ENCODE measurements at regions not wholly inside any gene's neighbourhood (a gene's known extent, or its start where the extent isn't known, plus 50 kb on each side); places are given as distances from the start of the nearest gene placed in this dataset.

DNA sequence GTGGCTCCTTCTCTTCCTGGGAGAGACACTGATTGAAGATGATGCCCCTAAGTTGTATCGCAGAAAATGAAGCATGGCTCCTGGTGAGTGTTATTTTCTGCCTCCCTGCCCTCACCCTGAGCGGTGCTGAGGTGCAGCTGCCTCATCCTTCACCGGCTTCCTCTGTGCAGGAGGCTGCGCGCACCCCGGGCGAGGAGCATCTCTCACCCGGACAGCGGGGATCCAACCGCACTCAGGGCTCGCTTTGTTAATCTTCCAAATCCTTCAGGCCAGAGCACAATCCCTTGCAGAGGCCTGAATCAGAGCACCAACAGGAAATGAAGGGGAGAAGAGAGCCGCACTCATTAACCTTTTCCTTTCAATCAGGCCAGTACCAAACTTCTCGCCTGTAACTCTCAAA, 910.3 kb downstream of the CCSER2 start:
- no peaks in the 10 kb centered on the region for H3K36me3 ChIP-seq (ENCODE audit: insufficient read depth, low read length)
- H3K4me3 ChIP-seq (ENCODE audit: low read length, poor library complexity, severe bottlenecking), result no peak overlapping the region
- no peak overlapping the region for H2AFZ ChIP-seq (ENCODE audit: low read length)
- no peaks in the 10 kb centered on the region for H3K27me3 ChIP-seq (ENCODE audit: insufficient read depth, low read length, poor library complexity, severe bottlenecking)
- no peak for TF ChIP-seq EZH2phosphoT487 (IDR thresholded peaks at IDR 0.05; ENCODE audit: borderline replicate concordance)
- no peaks in the 10 kb centered on the region for H3K79me2 ChIP-seq (ENCODE audit: insufficient read depth, low read length)
- H3K9me2 ChIP-seq (replicated peaks; ENCODE audit: low read depth, low read length), result no peaks in the 10 kb centered on the region
- no peak overlapping the region for H3K9ac ChIP-seq (ENCODE audit: low read depth, low read length, poor library complexity, severe bottlenecking)
- no peak overlapping the region for H3K4me2 ChIP-seq (ENCODE audit: low read depth, low read length, poor library complexity, severe bottlenecking)
- no peaks in the 10 kb centered on the region for H3K4me1 ChIP-seq (ENCODE audit: insufficient read depth, low read length, poor library complexity, severe bottlenecking)
- no peaks in the 10 kb centered on the region for H4K20me1 ChIP-seq (ENCODE audit: insufficient read depth, low read length, poor library complexity, severe bottlenecking)
- H3F3A ChIP-seq (ENCODE audit: low read depth), result no peaks in the 10 kb centered on the region
- H3K9me3 ChIP-seq (ENCODE audit: insufficient read depth, low read depth, low read length), result no peaks in the 10 kb centered on the region; the same call in 1 of the 2 replicates

DNA sequence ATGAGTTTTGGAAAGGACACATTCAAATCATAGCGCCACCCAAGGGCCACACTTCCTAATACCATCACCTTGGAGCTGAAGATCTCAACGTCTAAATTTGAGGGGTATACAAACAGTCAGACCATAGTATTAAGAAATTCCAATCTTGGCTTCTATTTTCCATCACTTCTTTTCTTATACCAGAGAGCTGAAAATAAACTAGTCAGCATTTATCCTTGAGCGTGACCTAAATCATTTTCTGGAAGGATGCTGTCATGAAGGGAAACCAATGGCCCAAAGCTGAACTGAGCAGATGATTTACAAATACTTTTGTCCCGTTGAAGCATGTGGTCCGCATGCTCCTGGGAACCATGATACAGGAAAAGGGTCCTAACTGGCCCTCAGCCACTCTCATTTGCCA, 921.9 kb downstream of the CCSER2 start:
- no peaks in the 10 kb centered on the region for H3K4me1 ChIP-seq (ENCODE audit: insufficient read depth, low read length, poor library complexity, severe bottlenecking)
- H3K9me2 ChIP-seq (replicated peaks; ENCODE audit: low read depth, low read length), result no peaks in the 10 kb centered on the region
- H3K36me3 ChIP-seq (ENCODE audit: insufficient read depth, low read length), result no peaks in the 10 kb centered on the region
- no peak overlapping the region for H2AFZ ChIP-seq (ENCODE audit: low read length)
- no peaks in the 10 kb centered on the region for H3K79me2 ChIP-seq (ENCODE audit: insufficient read depth, low read length)
- TF ChIP-seq EZH2phosphoT487 (IDR thresholded peaks at IDR 0.05; ENCODE audit: borderline replicate concordance) (no peak), CTCF (conservative IDR thresholded peaks at IDR 0.05; ENCODE audit: low read length) (no peak)
- no peak overlapping the region for H3K4me3 ChIP-seq (ENCODE audit: low read length, poor library complexity, severe bottlenecking)
- H4K20me1 ChIP-seq (ENCODE audit: insufficient read depth, low read length, poor library complexity, severe bottlenecking), result no peaks in the 10 kb centered on the region
- no peaks in the 10 kb centered on the region for H3F3A ChIP-seq (ENCODE audit: low read depth)
- no peak overlapping the region for H3K9ac ChIP-seq (ENCODE audit: low read depth, low read length, poor library complexity, severe bottlenecking)
- H3K27me3 ChIP-seq (ENCODE audit: insufficient read depth, low read length, poor library complexity, severe bottlenecking), result no peaks in the 10 kb centered on the region
- no peak overlapping the region for H3K4me2 ChIP-seq (ENCODE audit: low read depth, low read length, poor library complexity, severe bottlenecking)
- H3K9me3 ChIP-seq (ENCODE audit: insufficient read depth, low read depth, low read length), result no peaks in the 10 kb centered on the region

GRCh38 chr10:85256481-85256880, 928.1 kb downstream of the CCSER2 start:
- Histone ChIP-seq H3K9ac (ENCODE audit: low read depth, low read length, poor library complexity, severe bottlenecking) (no peak overlapping the region), H3K4me3 (ENCODE audit: low read length, poor library complexity, severe bottlenecking) (no peak overlapping the region), H2AFZ (ENCODE audit: low read length) (no peak overlapping the region), H3F3A (ENCODE audit: low read depth) (no peaks in the 10 kb centered on the region), H3K36me3 (ENCODE audit: insufficient read depth, low read length) (no peaks in the 10 kb centered on the region), H3K9me2 (replicated peaks; ENCODE audit: low read depth, low read length) (no peaks in the 10 kb centered on the region), H3K79me2 (ENCODE audit: insufficient read depth, low read length) (no peaks in the 10 kb centered on the region), H3K27me3 (ENCODE audit: insufficient read depth, low read length, poor library complexity, severe bottlenecking) (no peaks in the 10 kb centered on the region), H3K4me2 (ENCODE audit: low read depth, low read length, poor library complexity, severe bottlenecking) (no peak overlapping the region), H4K20me1 (ENCODE audit: insufficient read depth, low read length, poor library complexity, severe bottlenecking) (no peaks in the 10 kb centered on the region), H3K9me3 (ENCODE audit: insufficient read depth, low read depth, low read length) (no peaks in the 10 kb centered on the region), H3K4me1 (ENCODE audit: insufficient read depth, low read length, poor library complexity, severe bottlenecking) (no peaks in the 10 kb centered on the region)
- no peak for TF ChIP-seq EZH2phosphoT487 (IDR thresholded peaks at IDR 0.05; ENCODE audit: borderline replicate concordance)
- TF ChIP-seq CTCF (conservative IDR thresholded peaks at IDR 0.05; ENCODE audit: low read length), result no peak

DNA sequence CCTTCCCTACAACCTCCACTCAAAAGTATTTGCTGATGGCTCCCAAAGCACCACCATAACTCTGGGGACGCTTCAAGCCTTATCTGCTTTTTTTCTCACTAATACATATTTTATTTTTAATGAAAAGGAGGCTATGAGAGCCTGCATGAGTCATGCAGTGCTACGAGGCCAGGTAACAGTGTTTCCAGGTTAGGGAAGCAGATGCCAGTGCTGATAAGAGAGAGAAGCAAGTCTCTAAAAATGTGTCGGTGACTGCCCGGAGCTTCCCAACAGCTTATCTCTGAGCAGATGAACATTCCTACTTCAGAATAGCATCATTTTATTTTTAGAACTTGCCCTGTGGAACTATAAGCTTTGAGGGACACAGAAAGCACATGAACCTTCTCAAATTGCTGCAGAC, 931.5 kb downstream of the CCSER2 start:
- H3K36me3 ChIP-seq (ENCODE audit: insufficient read depth, low read length), result no peaks in the 10 kb centered on the region
- H3K9me2 ChIP-seq (replicated peaks; ENCODE audit: low read depth, low read length), result no peaks in the 10 kb centered on the region
- H3K79me2 ChIP-seq (ENCODE audit: insufficient read depth, low read length), result no peaks in the 10 kb centered on the region
- H3K9ac ChIP-seq (ENCODE audit: low read depth, low read length, poor library complexity, severe bottlenecking), result no peak overlapping the region
- H2AFZ ChIP-seq (ENCODE audit: low read length), result no peak overlapping the region
- TF ChIP-seq EZH2phosphoT487 (IDR thresholded peaks at IDR 0.05; ENCODE audit: borderline replicate concordance), result no peak
- no peak for TF ChIP-seq CTCF (conservative IDR thresholded peaks at IDR 0.05; ENCODE audit: low read length)
- H3K9me3 ChIP-seq (ENCODE audit: insufficient read depth, low read depth, low read length), result no peaks in the 10 kb centered on the region
- no peaks in the 10 kb centered on the region for H3K4me1 ChIP-seq (ENCODE audit: insufficient read depth, low read length, poor library complexity, severe bottlenecking)
- no peaks in the 10 kb centered on the region for H3K27me3 ChIP-seq (ENCODE audit: insufficient read depth, low read length, poor library complexity, severe bottlenecking)
- H3K4me2 ChIP-seq (ENCODE audit: low read depth, low read length, poor library complexity, severe bottlenecking), result no peak overlapping the region
- no peaks in the 10 kb centered on the region for H3F3A ChIP-seq (ENCODE audit: low read depth)
- no peak overlapping the region for H3K4me3 ChIP-seq (ENCODE audit: low read length, poor library complexity, severe bottlenecking)
- H4K20me1 ChIP-seq (ENCODE audit: insufficient read depth, low read length, poor library complexity, severe bottlenecking), result no peaks in the 10 kb centered on the region

All from Loucy (cell line).